Activated CD8-positive, alpha-beta T cell treated with anti-CD3 and anti-CD28 coated beads for 36 hours (primary cell): ENCODE measurements at regions not wholly inside any gene's neighbourhood (a gene's known extent, or its start where the extent isn't known, plus 50 kb on each side); places are given as distances from the start of the nearest gene placed in this dataset.

Experiments used
- ATAC-seq: fragments of 200-7000 bp; cut with Tn5 transposase; one replicate; pipeline ENCODE4 v1.10.0; 2021; ENCODE audit warnings: mild to moderate bottlenecking, moderate library complexity
- CTCF ChIA-PET: fragments of 350-600 bp; sonication (Branson Sonifier 250); formaldehyde crosslinking; loops from one replicate; lab custom pipeline; 2021; ENCODE audit warnings: antibody characterized with exemption; lab: Charles Lee
- POLR2A ChIA-PET: fragments of 350-600 bp; sonication (Branson Sonifier 250); formaldehyde crosslinking; loops from one replicate; lab custom pipeline; 2021; ENCODE audit warnings: antibody characterized with exemption; lab: Charles Lee
- DNase-seq: peaks from one replicate; pipeline ENCODE4 v3.0.0-alpha.2; 2020
- H3K27ac Mint-ChIP-seq: one replicate; pipeline ENCODE4 v1.8.0; 2021; ENCODE audit warnings: mild to moderate bottlenecking, mixed read lengths
- H3K27me3 Mint-ChIP-seq: one replicate; pipeline ENCODE4 v1.8.0; 2021; ENCODE audit warnings: mixed read lengths
- H3K36me3 Mint-ChIP-seq: one replicate; pipeline ENCODE4 v1.8.0; 2021; ENCODE audit warnings: low read depth, mixed read lengths
- H3K4me1 Mint-ChIP-seq: one replicate; pipeline ENCODE4 v1.8.0; 2021; ENCODE audit warnings: low read depth, mixed read lengths
- H3K4me3 Mint-ChIP-seq: one replicate; pipeline ENCODE4 v1.8.0; 2021; ENCODE audit warnings: mild to moderate bottlenecking, moderate library complexity, mixed read lengths
- H3K9me3 Mint-ChIP-seq: one replicate; pipeline ENCODE4 v1.8.0; 2021; ENCODE audit warnings: mixed read lengths
- intact Hi-C: fragments of 100-400 bp; cut with micrococcal nuclease; formaldehyde crosslinking; loops from one replicate; pipeline ENCODE4 v1.10.0; 2022
- TF ChIP-seq, protein P1 (sequence below): fragments of 200-600 bp; IDR thresholded peaks from one replicate; pipeline ENCODE4 v1.8.0; 2022; ENCODE audit warnings: antibody characterized with exemption, mild to moderate bottlenecking

DNA sequence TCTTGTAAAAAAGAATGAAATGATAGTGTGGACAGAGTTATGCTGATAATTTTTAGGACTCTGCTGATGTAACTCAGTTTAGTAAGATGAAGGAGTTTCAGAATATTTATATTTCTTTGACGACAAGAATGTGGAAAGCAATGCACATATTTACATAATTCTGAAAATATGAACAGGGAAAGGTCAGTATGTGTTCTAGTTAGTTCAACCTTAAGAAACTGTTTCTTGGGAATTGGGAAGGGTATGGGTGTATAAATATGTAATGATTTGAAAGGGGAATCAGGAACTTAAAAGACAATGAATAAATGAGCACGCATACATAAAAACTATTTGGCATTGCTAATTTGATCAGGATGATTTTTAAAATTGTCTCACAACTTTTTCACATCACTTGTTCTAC is 1226.1 kb downstream of the SI start:
- TF ChIP-seq, protein P1, sequence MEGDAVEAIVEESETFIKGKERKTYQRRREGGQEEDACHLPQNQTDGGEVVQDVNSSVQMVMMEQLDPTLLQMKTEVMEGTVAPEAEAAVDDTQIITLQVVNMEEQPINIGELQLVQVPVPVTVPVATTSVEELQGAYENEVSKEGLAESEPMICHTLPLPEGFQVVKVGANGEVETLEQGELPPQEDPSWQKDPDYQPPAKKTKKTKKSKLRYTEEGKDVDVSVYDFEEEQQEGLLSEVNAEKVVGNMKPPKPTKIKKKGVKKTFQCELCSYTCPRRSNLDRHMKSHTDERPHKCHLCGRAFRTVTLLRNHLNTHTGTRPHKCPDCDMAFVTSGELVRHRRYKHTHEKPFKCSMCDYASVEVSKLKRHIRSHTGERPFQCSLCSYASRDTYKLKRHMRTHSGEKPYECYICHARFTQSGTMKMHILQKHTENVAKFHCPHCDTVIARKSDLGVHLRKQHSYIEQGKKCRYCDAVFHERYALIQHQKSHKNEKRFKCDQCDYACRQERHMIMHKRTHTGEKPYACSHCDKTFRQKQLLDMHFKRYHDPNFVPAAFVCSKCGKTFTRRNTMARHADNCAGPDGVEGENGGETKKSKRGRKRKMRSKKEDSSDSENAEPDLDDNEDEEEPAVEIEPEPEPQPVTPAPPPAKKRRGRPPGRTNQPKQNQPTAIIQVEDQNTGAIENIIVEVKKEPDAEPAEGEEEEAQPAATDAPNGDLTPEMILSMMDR, result no peak
- no peak for DNase-seq
- no peak for ATAC-seq

GRCh38 chr3:163838769-163839168 is 1239.5 kb downstream of the SI start:
- H3K27ac Mint-ChIP-seq, result no peak overlapping the region
- POLR2A ChIA-PET, result no interaction called here
- CTCF ChIA-PET, result no interaction called here
- no peaks in the 10 kb centered on the region for H3K36me3 Mint-ChIP-seq
- ATAC-seq (no peak), DNase-seq (no peak)
- intact Hi-C loops, result no loop called here
- H3K9me3 Mint-ChIP-seq, result peaks cover 16% of the 10 kb centered on the region
- H3K27me3 Mint-ChIP-seq, result no peaks in the 10 kb centered on the region
- TF ChIP-seq, protein P1, result no peak
- no peak overlapping the region for H3K4me3 Mint-ChIP-seq
- no peaks in the 10 kb centered on the region for H3K4me1 Mint-ChIP-seq

More for the DNA sequence above, 1226.1 kb downstream of the SI start:
- Mint-ChIP-seq H3K4me3 (no peak overlapping the region), H3K4me1 (no peaks in the 10 kb centered on the region), H3K9me3 (peaks cover 7% of the 10 kb centered on the region), H3K27me3 (no peaks in the 10 kb centered on the region), H3K27ac (no peak overlapping the region), H3K36me3 (no peaks in the 10 kb centered on the region)
- intact Hi-C loops, result no loop called here
- POLR2A ChIA-PET, result no interaction called here
- CTCF ChIA-PET, result no interaction called here

- no peaks in the 10 kb centered on the region for H3K36me3 Mint-ChIP-seq
- H3K9me3 Mint-ChIP-seq, result peaks cover 6% of the 10 kb centered on the region
- TF ChIP-seq, protein P1, result no peak
- no peaks in the 10 kb centered on the region for H3K4me1 Mint-ChIP-seq
- H3K27me3 Mint-ChIP-seq, result no peaks in the 10 kb centered on the region
- DNase-seq (no peak), ATAC-seq (no peak)
- intact Hi-C loops, result no loop called here
- ChIA-PET CTCF (no interaction called here), POLR2A (no interaction called here)
- H3K4me3 Mint-ChIP-seq, result no peak overlapping the region
- no peak overlapping the region for H3K27ac Mint-ChIP-seq
Measured at GRCh38 chr3:163832547-163832946, 1245.7 kb downstream of the SI start.

DNA sequence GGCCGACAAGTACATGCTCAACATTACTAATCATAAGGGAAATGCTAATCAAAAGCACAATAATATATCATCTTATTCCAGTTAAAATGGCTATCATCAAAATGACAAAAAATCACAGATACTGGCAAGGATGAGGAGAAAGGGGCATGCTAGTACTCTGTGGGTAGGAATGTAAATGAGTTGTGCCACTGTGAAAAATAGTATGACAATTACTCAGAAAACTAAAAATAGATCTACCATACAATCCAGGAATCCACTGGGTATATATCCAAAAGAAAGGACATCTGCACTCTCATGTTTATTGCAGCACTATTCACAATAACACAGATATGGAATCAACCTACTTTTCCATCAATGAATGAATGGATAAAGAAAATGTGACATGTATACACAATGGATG is 1256.5 kb downstream of the SI start:
- no peak overlapping the region for H3K27ac Mint-ChIP-seq
- TF ChIP-seq, protein P1, result no peak
- CTCF ChIA-PET, result no interaction called here
- no peak for ATAC-seq
- POLR2A ChIA-PET, result no interaction called here
- H3K36me3 Mint-ChIP-seq, result no peaks in the 10 kb centered on the region
- no peaks in the 10 kb centered on the region for H3K27me3 Mint-ChIP-seq
- no peaks in the 10 kb centered on the region for H3K4me1 Mint-ChIP-seq
- no peak overlapping the region for H3K4me3 Mint-ChIP-seq
- DNase-seq, result no peak
- H3K9me3 Mint-ChIP-seq, result peaks cover 8% of the 10 kb centered on the region
- intact Hi-C loops, result no loop called here

DNA sequence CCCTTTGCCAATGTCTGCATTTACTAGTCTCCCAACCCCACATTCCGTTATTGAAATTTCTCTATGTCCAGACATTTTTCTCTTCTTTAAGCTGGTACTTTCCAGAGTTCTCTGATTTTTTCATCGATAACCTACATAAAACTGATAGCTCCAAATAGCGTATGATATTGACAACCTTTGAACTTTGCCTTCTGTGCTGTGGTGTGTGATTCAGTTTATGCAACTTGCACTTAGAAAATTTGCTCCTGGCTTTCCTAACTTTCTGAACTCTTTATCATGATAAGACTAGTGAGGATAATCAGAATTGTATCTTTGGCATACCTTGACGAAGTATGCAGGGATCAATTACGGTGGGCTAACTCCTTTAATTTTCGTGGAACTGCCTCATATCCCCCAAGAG is 1261.3 kb downstream of the SI start:
- ChIA-PET POLR2A (no interaction called here), CTCF (no interaction called here)
- DNase-seq (no peak), ATAC-seq (no peak)
- intact Hi-C loops, result no loop called here
- Mint-ChIP-seq H3K36me3 (no peaks in the 10 kb centered on the region), H3K4me3 (no peak overlapping the region), H3K9me3 (peaks cover 17% of the 10 kb centered on the region), H3K4me1 (no peaks in the 10 kb centered on the region), H3K27me3 (no peaks in the 10 kb centered on the region), H3K27ac (no peak overlapping the region)
- TF ChIP-seq, protein P1, result no peak
